ENCODE measurements at regions not wholly inside any gene's neighbourhood (a gene's known extent, or its start where the extent isn't known, plus 50 kb on each side); places are given as distances from the start of the nearest gene placed in this dataset.

- H3K36me3 ChIP-seq (ENCODE audit: control insufficient read depth in 1 of 2, insufficient read depth in 2 of 2, low read length in 1 of 2) = no peaks in the 10 kb centered on the region
- ATAC-seq (ENCODE audit: low FRiP score) = no peak
- no peaks in the 10 kb centered on the region for H3K9me3 ChIP-seq (ENCODE audit: control insufficient read depth, low read length)
- no peak overlapping the region for H3K27ac ChIP-seq (ENCODE audit: low read depth in 1 of 2, low read length in 2 of 2)
- intact Hi-C loops (cut with DNase I) = no loop called here
- H3K4me3 ChIP-seq (ENCODE audit: low read length in 2 of 2) = no peak overlapping the region
- WGBS, 2 donors = 90 to 92% methylated on average over 4 of the region's 4 CpGs
- no peaks in the 10 kb centered on the region for H3K27me3 ChIP-seq (ENCODE audit: control insufficient read depth in 1 of 2, insufficient read depth in 2 of 2, low read length in 1 of 2)
- no peaks in the 10 kb centered on the region for H3K4me1 ChIP-seq (ENCODE audit: control insufficient read depth in 1 of 2, insufficient read depth in 2 of 2, low read length in 2 of 2)
- DNase-seq = peak in 1 of 2 donors; percentile 51
These were observed 152.0 kb upstream of the ZEB2 start for GRCh38 chr2:144671695-144672455.

- Histone ChIP-seq H3K9me3 (ENCODE audit: control insufficient read depth, low read length) (no peaks in the 10 kb centered on the region), H3K27ac (ENCODE audit: low read depth in 1 of 2, low read length in 2 of 2) (no peak overlapping the region), H3K4me1 (ENCODE audit: control insufficient read depth in 1 of 2, insufficient read depth in 2 of 2, low read length in 2 of 2) (no peaks in the 10 kb centered on the region), H3K27me3 (ENCODE audit: control insufficient read depth in 1 of 2, insufficient read depth in 2 of 2, low read length in 1 of 2) (no peaks in the 10 kb centered on the region), H3K36me3 (ENCODE audit: control insufficient read depth in 1 of 2, insufficient read depth in 2 of 2, low read length in 1 of 2) (no peaks in the 10 kb centered on the region), H3K4me3 (ENCODE audit: low read length in 2 of 2) (no peak overlapping the region)
- DNase-seq (no peak), ATAC-seq (ENCODE audit: low FRiP score) (no peak)
- WGBS, 2 donors = 97 to 98% methylated on average over 1 of the region's 1 CpG
- intact Hi-C loops (cut with DNase I) = no loop called here
These were observed 150.8 kb upstream of the ZEB2 start for GRCh38 chr2:144670738-144671137.

- intact Hi-C loops (cut with DNase I) = no loop called here
- H3K4me1 ChIP-seq (ENCODE audit: control insufficient read depth in 1 of 2, insufficient read depth in 2 of 2, low read length in 2 of 2) = no peaks in the 10 kb centered on the region
- WGBS, 2 donors = 95 to 99% methylated on average over 2 of the region's 2 CpGs
- H3K4me3 ChIP-seq (ENCODE audit: low read length in 2 of 2) = no peak overlapping the region
- ATAC-seq (ENCODE audit: low FRiP score) (no peak), DNase-seq (no peak)
- H3K36me3 ChIP-seq (ENCODE audit: control insufficient read depth in 1 of 2, insufficient read depth in 2 of 2, low read length in 1 of 2) = no peaks in the 10 kb centered on the region
- H3K27me3 ChIP-seq (ENCODE audit: control insufficient read depth in 1 of 2, insufficient read depth in 2 of 2, low read length in 1 of 2) = no peaks in the 10 kb centered on the region
- H3K9me3 ChIP-seq (ENCODE audit: control insufficient read depth, low read length) = no peaks in the 10 kb centered on the region
- no peak overlapping the region for H3K27ac ChIP-seq (ENCODE audit: low read depth in 1 of 2, low read length in 2 of 2)
These were observed 150.2 kb upstream of the ZEB2 start for GRCh38 chr2:144670080-144670479.

GRCh38 chr2:144669196-144669987 lies 149.5 kb upstream of the ZEB2 start:
- intact Hi-C loops (cut with DNase I) = no loop called here
- H3K27me3 ChIP-seq (ENCODE audit: control insufficient read depth in 1 of 2, insufficient read depth in 2 of 2, low read length in 1 of 2) = no peaks in the 10 kb centered on the region
- H3K4me1 ChIP-seq (ENCODE audit: control insufficient read depth in 1 of 2, insufficient read depth in 2 of 2, low read length in 2 of 2) = no peaks in the 10 kb centered on the region
- no peak overlapping the region for H3K4me3 ChIP-seq (ENCODE audit: low read length in 2 of 2)
- ATAC-seq (ENCODE audit: low FRiP score) (no peak), DNase-seq (no peak)
- H3K36me3 ChIP-seq (ENCODE audit: control insufficient read depth in 1 of 2, insufficient read depth in 2 of 2, low read length in 1 of 2) = no peaks in the 10 kb centered on the region
- WGBS, 2 donors = 96% methylated on average over 7 of the region's 7 CpGs
- no peak overlapping the region for H3K27ac ChIP-seq (ENCODE audit: low read depth in 1 of 2, low read length in 2 of 2)
- no peaks in the 10 kb centered on the region for H3K9me3 ChIP-seq (ENCODE audit: control insufficient read depth, low read length)

- no peaks in the 10 kb centered on the region for H3K27me3 ChIP-seq (ENCODE audit: control insufficient read depth in 1 of 2, insufficient read depth in 2 of 2, low read length in 1 of 2)
- H3K9me3 ChIP-seq (ENCODE audit: control insufficient read depth, low read length) = no peaks in the 10 kb centered on the region
- WGBS, 2 donors = 93 to 98% methylated on average over 1 of the region's 1 CpG
- H3K27ac ChIP-seq (ENCODE audit: low read depth in 1 of 2, low read length in 2 of 2) = no peak overlapping the region
- intact Hi-C loops (cut with DNase I) = no loop called here
- no peak overlapping the region for H3K4me3 ChIP-seq (ENCODE audit: low read length in 2 of 2)
- H3K36me3 ChIP-seq (ENCODE audit: control insufficient read depth in 1 of 2, insufficient read depth in 2 of 2, low read length in 1 of 2) = no peaks in the 10 kb centered on the region
- no peak for ATAC-seq (ENCODE audit: low FRiP score)
- H3K4me1 ChIP-seq (ENCODE audit: control insufficient read depth in 1 of 2, insufficient read depth in 2 of 2, low read length in 2 of 2) = no peaks in the 10 kb centered on the region
- DNase-seq = no peak
These were observed 148.7 kb upstream of the ZEB2 start for GRCh38 chr2:144668493-144669110.

GRCh38 chr2:144666032-144666431 lies 146.1 kb upstream of the ZEB2 start:
- WGBS, 2 donors = 46 to 53% methylated on average over 5 of the region's 5 CpGs
- no peak overlapping the region for H3K4me3 ChIP-seq (ENCODE audit: low read length in 2 of 2)
- H3K4me1 ChIP-seq (ENCODE audit: control insufficient read depth in 1 of 2, insufficient read depth in 2 of 2, low read length in 2 of 2) = no peaks in the 10 kb centered on the region
- no peaks in the 10 kb centered on the region for H3K27me3 ChIP-seq (ENCODE audit: control insufficient read depth in 1 of 2, insufficient read depth in 2 of 2, low read length in 1 of 2)
- H3K9me3 ChIP-seq (ENCODE audit: control insufficient read depth, low read length) = no peaks in the 10 kb centered on the region
- no peak for ATAC-seq (ENCODE audit: low FRiP score)
- no peak for DNase-seq
- H3K27ac ChIP-seq (ENCODE audit: low read depth in 1 of 2, low read length in 2 of 2) = no peak overlapping the region
- no peaks in the 10 kb centered on the region for H3K36me3 ChIP-seq (ENCODE audit: control insufficient read depth in 1 of 2, insufficient read depth in 2 of 2, low read length in 1 of 2)
- intact Hi-C loops (cut with DNase I) = no loop called here

- ATAC-seq (ENCODE audit: low FRiP score) (no peak), DNase-seq (no peak)
- intact Hi-C loops (cut with DNase I) = no loop called here
- Histone ChIP-seq H3K9me3 (ENCODE audit: control insufficient read depth, low read length) (no peaks in the 10 kb centered on the region), H3K36me3 (ENCODE audit: control insufficient read depth in 1 of 2, insufficient read depth in 2 of 2, low read length in 1 of 2) (no peaks in the 10 kb centered on the region), H3K27me3 (ENCODE audit: control insufficient read depth in 1 of 2, insufficient read depth in 2 of 2, low read length in 1 of 2) (no peaks in the 10 kb centered on the region), H3K4me1 (ENCODE audit: control insufficient read depth in 1 of 2, insufficient read depth in 2 of 2, low read length in 2 of 2) (no peaks in the 10 kb centered on the region), H3K27ac (ENCODE audit: low read depth in 1 of 2, low read length in 2 of 2) (no peak overlapping the region), H3K4me3 (ENCODE audit: low read length in 2 of 2) (no peak overlapping the region)
- WGBS, 2 donors = 86 to 93% methylated on average over 6 of the region's 6 CpGs
These were observed 143.3 kb upstream of the ZEB2 start for GRCh38 chr2:144663207-144663606.

GRCh38 chr2:144660518-144661316 lies 140.8 kb upstream of the ZEB2 start:
- no peaks in the 10 kb centered on the region for H3K9me3 ChIP-seq (ENCODE audit: control insufficient read depth, low read length)
- no peaks in the 10 kb centered on the region for H3K36me3 ChIP-seq (ENCODE audit: control insufficient read depth in 1 of 2, insufficient read depth in 2 of 2, low read length in 1 of 2)
- no peaks in the 10 kb centered on the region for H3K27me3 ChIP-seq (ENCODE audit: control insufficient read depth in 1 of 2, insufficient read depth in 2 of 2, low read length in 1 of 2)
- DNase-seq (no peak), ATAC-seq (ENCODE audit: low FRiP score) (peak; percentile 59)
- whole genome bisulfite sequencing, 2 donors = 83 to 84% methylated on average over 5 of the region's 5 CpGs
- H3K4me1 ChIP-seq (ENCODE audit: control insufficient read depth in 1 of 2, insufficient read depth in 2 of 2, low read length in 2 of 2) = no peaks in the 10 kb centered on the region
- no peak overlapping the region for H3K4me3 ChIP-seq (ENCODE audit: low read length in 2 of 2)
- H3K27ac ChIP-seq (ENCODE audit: low read depth in 1 of 2, low read length in 2 of 2) = no peak overlapping the region
- intact Hi-C loops (cut with DNase I) = no loop called here
